ENCODE measurements at regions not wholly inside any gene's neighbourhood (a gene's known extent, or its start where the extent isn't known, plus 50 kb on each side); places are given as distances from the start of the nearest gene placed in this dataset.

GRCh38 chr18:77970814-77971213 is 721.2 kb downstream of the GALR1 start:
- FAIRE-seq (no peak), DNase-seq (ENCODE audit: low read depth, low spot score) (no peak)
- Histone ChIP-seq H3K4me1 (ENCODE audit: control insufficient read depth, extremely low read depth, insufficient read depth, low read length) (no peaks in the 10 kb centered on the region), H3K27ac (ENCODE audit: control insufficient read depth, insufficient read depth, low read length) (no peak overlapping the region), H3K9me3 (ENCODE audit: control insufficient read depth, low read depth, low read length) (peaks cover 14% of the 10 kb centered on the region), H3K36me3 (ENCODE audit: control insufficient read depth in 2 of 2, extremely low read depth in 1 of 2, insufficient read depth in 2 of 2, low read length in 2 of 2) (no peaks in the 10 kb centered on the region), H4K20me1 (ENCODE audit: control insufficient read depth, extremely low read depth, insufficient read depth, low read length) (no peaks in the 10 kb centered on the region), H3K4me2 (ENCODE audit: control insufficient read depth, extremely low read depth, insufficient read depth, low read depth, low read length) (no peak overlapping the region), H3K79me2 (ENCODE audit: control insufficient read depth, insufficient read depth, low read length) (no peaks in the 10 kb centered on the region), H2AFZ (ENCODE audit: control insufficient read depth, low read length) (no peak overlapping the region), H3K4me3 (ENCODE audit: control insufficient read depth in 2 of 3, extremely low read depth in 1 of 3, insufficient read depth in 2 of 3, low read depth in 1 of 3, low read length in 3 of 3) (no peak overlapping the region), H3K27me3 (ENCODE audit: control insufficient read depth, extremely low read depth, insufficient read depth, low read length) (no peaks in the 10 kb centered on the region), H3K9me1 (ENCODE audit: control insufficient read depth, extremely low read depth, insufficient read depth, low read length) (no peaks in the 10 kb centered on the region), H3K9ac (ENCODE audit: control insufficient read depth, extremely low read depth, insufficient read depth, low read length) (no peak overlapping the region)
- dilution Hi-C loops (cut with MboI; ENCODE audit: extremely low pct_ligation_motif_present, low sequenced_read_pairs), result no loop called here
- TF ChIP-seq, protein P1, sequence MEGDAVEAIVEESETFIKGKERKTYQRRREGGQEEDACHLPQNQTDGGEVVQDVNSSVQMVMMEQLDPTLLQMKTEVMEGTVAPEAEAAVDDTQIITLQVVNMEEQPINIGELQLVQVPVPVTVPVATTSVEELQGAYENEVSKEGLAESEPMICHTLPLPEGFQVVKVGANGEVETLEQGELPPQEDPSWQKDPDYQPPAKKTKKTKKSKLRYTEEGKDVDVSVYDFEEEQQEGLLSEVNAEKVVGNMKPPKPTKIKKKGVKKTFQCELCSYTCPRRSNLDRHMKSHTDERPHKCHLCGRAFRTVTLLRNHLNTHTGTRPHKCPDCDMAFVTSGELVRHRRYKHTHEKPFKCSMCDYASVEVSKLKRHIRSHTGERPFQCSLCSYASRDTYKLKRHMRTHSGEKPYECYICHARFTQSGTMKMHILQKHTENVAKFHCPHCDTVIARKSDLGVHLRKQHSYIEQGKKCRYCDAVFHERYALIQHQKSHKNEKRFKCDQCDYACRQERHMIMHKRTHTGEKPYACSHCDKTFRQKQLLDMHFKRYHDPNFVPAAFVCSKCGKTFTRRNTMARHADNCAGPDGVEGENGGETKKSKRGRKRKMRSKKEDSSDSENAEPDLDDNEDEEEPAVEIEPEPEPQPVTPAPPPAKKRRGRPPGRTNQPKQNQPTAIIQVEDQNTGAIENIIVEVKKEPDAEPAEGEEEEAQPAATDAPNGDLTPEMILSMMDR (optimal IDR thresholded peaks at IDR 0.05 in 1 of 3, IDR thresholded peaks at IDR 0.05 in 1 of 3, conservative IDR thresholded peaks at IDR 0.05 in 1 of 3; ENCODE audit: extremely low read depth in 1 of 3, insufficient read depth in 2 of 3, low read length in 3 of 3), result no peak
- TF ChIP-seq EZH2 (IDR thresholded peaks at IDR 0.05; ENCODE audit: low read length), result no peak

- Histone ChIP-seq H2AFZ (ENCODE audit: control insufficient read depth, low read length) (no peak overlapping the region), H3K4me2 (ENCODE audit: control insufficient read depth, extremely low read depth, insufficient read depth, low read depth, low read length) (no peak overlapping the region), H3K9me1 (ENCODE audit: control insufficient read depth, extremely low read depth, insufficient read depth, low read length) (no peaks in the 10 kb centered on the region), H3K4me3 (ENCODE audit: control insufficient read depth in 2 of 3, extremely low read depth in 1 of 3, insufficient read depth in 2 of 3, low read depth in 1 of 3, low read length in 3 of 3) (no peak overlapping the region), H3K27me3 (ENCODE audit: control insufficient read depth, extremely low read depth, insufficient read depth, low read length) (no peaks in the 10 kb centered on the region), H3K9ac (ENCODE audit: control insufficient read depth, extremely low read depth, insufficient read depth, low read length) (no peak overlapping the region), H3K4me1 (ENCODE audit: control insufficient read depth, extremely low read depth, insufficient read depth, low read length) (no peaks in the 10 kb centered on the region), H3K27ac (ENCODE audit: control insufficient read depth, insufficient read depth, low read length) (no peak overlapping the region), H4K20me1 (ENCODE audit: control insufficient read depth, extremely low read depth, insufficient read depth, low read length) (no peaks in the 10 kb centered on the region), H3K9me3 (ENCODE audit: control insufficient read depth, low read depth, low read length) (peaks cover 8% of the 10 kb centered on the region), H3K79me2 (ENCODE audit: control insufficient read depth, insufficient read depth, low read length) (no peaks in the 10 kb centered on the region), H3K36me3 (ENCODE audit: control insufficient read depth in 2 of 2, extremely low read depth in 1 of 2, insufficient read depth in 2 of 2, low read length in 2 of 2) (no peaks in the 10 kb centered on the region)
- DNase-seq (ENCODE audit: low read depth, low spot score), result no peak
- FAIRE-seq, result no peak
- TF ChIP-seq EZH2 (IDR thresholded peaks at IDR 0.05; ENCODE audit: low read length), result no peak
- TF ChIP-seq, protein P1 (optimal IDR thresholded peaks at IDR 0.05 in 1 of 3, IDR thresholded peaks at IDR 0.05 in 1 of 3, conservative IDR thresholded peaks at IDR 0.05 in 1 of 3; ENCODE audit: extremely low read depth in 1 of 3, insufficient read depth in 2 of 3, low read length in 3 of 3), result no peak
- dilution Hi-C loops (cut with MboI; ENCODE audit: extremely low pct_ligation_motif_present, low sequenced_read_pairs), result no loop called here
Observed at GRCh38 chr18:77973745-77974144, 724.1 kb downstream of the GALR1 start.

Measured in keratinocyte (primary cell).